Testis (tissue), 2 donors: ENCODE measurements at regions not wholly inside any gene's neighbourhood (a gene's known extent, or its start where the extent isn't known, plus 50 kb on each side); places are given as distances from the start of the nearest gene placed in this dataset.

Experiments used
- DNase-seq: peaks from one replicate; pipeline ENCODE4 v3.0.0-alpha.2; 2019
- H3K27ac ChIP-seq, 2 donors: fragments of 200-600 bp; sonication (generic); one replicate each; pipeline ENCODE4 v1.5.1; 2019
- H3K27me3 ChIP-seq: fragments of 200-600 bp; sonication (generic); one replicate; pipeline ENCODE4 v1.5.1; 2019
- H3K36me3 ChIP-seq: fragments of 200-600 bp; sonication (generic); one replicate; pipeline ENCODE4 v1.5.1; 2017; ENCODE audit warnings: low read depth; ENCODE audit errors: missing control alignments
- H3K4me1 ChIP-seq: fragments of 200-600 bp; sonication (generic); one replicate; pipeline ENCODE4 v1.5.1; 2019
- H3K4me3 ChIP-seq, 2 donors: fragments of 200-600 bp; sonication (generic); one replicate each; pipeline ENCODE4 v1.5.1; 2017 to 2019
- H3K9me3 ChIP-seq: fragments of 200-600 bp; sonication (generic); one replicate; pipeline ENCODE4 v1.5.1; 2017
- CTCF ChIP-seq, 3 experiments: fragments of 450-650 bp in 2 of 3; fragments of 200-600 bp in 1 of 3; sonication (generic) in 1 of 3; IDR thresholded peaks; one replicate each; pipeline ENCODE4 v1.5.1; 2016 to 2019; ENCODE audit warnings: antibody characterized with exemption in 3 of 3, mild to moderate bottlenecking in 2 of 3, moderate library complexity in 1 of 3
- POLR2A ChIP-seq: fragments of 450-650 bp; IDR thresholded peaks from one replicate; pipeline ENCODE4 v1.6.1; 2017; ENCODE audit warnings: antibody characterized with exemption, mild to moderate bottlenecking, moderate library complexity
- WGBS, 2 donors: methylation state at CpG; one replicate each; pipeline ENCODE4 v1.1.5; 2018; 5-methylcytosine and 5-hydroxymethylcytosine counted together
- intact Hi-C: fragments of 100-400 bp; cut with DNase I; formaldehyde crosslinking; loops from one replicate; pipeline ENCODE4 v1.15.1; 2023; ENCODE audit warnings: low total_unique reads

- no peaks in the 10 kb centered on the region for H3K4me1 ChIP-seq
- TF ChIP-seq POLR2A (no peak), CTCF (IDR thresholded peaks at IDR 0.05) (no peak)
- no peak overlapping the region for H3K27ac ChIP-seq
- H3K36me3 ChIP-seq = no peaks in the 10 kb centered on the region
- H3K4me3 ChIP-seq = no peak overlapping the region
- no peak for DNase-seq
- no peaks in the 10 kb centered on the region for H3K27me3 ChIP-seq
- 71 to 73% methylated on average over 1 of the region's 1 CpG for WGBS, 2 donors
- intact Hi-C loops = no loop called here
- H3K9me3 ChIP-seq = no peaks in the 10 kb centered on the region
These were observed 1098.9 kb upstream of the CHAC2 start for GRCh38 chr2:52668724-52669123.

- 77 to 80% methylated on average over 3 of the region's 3 CpGs for WGBS, 2 donors
- no peak overlapping the region for H3K4me3 ChIP-seq
- no peak for DNase-seq
These were observed 1108.1 kb upstream of the CHAC2 start for GRCh38 chr2:52659546-52659945.

GRCh38 chr2:52658598-52658997 lies 1109.0 kb upstream of the CHAC2 start:
- TF ChIP-seq POLR2A = no peak
- no peak for TF ChIP-seq CTCF (IDR thresholded peaks at IDR 0.05)
- 23 to 27% methylated on average over 1 of the region's 1 CpG for WGBS, 2 donors
- H3K36me3 ChIP-seq = no peaks in the 10 kb centered on the region
- DNase-seq = no peak
- no peaks in the 10 kb centered on the region for H3K9me3 ChIP-seq
- intact Hi-C loops = no loop called here
- H3K27me3 ChIP-seq = no peaks in the 10 kb centered on the region
- H3K4me3 ChIP-seq = no peak overlapping the region
- H3K27ac ChIP-seq = no peak overlapping the region
- no peaks in the 10 kb centered on the region for H3K4me1 ChIP-seq

More at GRCh38 chr2:52659546-52659945, 1108.1 kb upstream of the CHAC2 start:
- H3K27me3 ChIP-seq = no peaks in the 10 kb centered on the region
- H3K36me3 ChIP-seq = no peaks in the 10 kb centered on the region
- H3K9me3 ChIP-seq = no peaks in the 10 kb centered on the region
- TF ChIP-seq CTCF (IDR thresholded peaks at IDR 0.05) (no peak), POLR2A (no peak)
- H3K27ac ChIP-seq = no peak overlapping the region
- intact Hi-C loops = no loop called here
- H3K4me1 ChIP-seq = no peaks in the 10 kb centered on the region

GRCh38 chr2:52639692-52640091 lies 1127.9 kb upstream of the CHAC2 start:
- H3K4me3 ChIP-seq = no peak overlapping the region
- H3K27ac ChIP-seq = no peak overlapping the region
- intact Hi-C loops = no loop called here
- H3K27me3 ChIP-seq = no peaks in the 10 kb centered on the region
- TF ChIP-seq POLR2A (no peak), CTCF (IDR thresholded peaks at IDR 0.05) (no peak)
- no peaks in the 10 kb centered on the region for H3K9me3 ChIP-seq
- WGBS, 2 donors = 94% methylated on average over 2 of the region's 2 CpGs
- no peaks in the 10 kb centered on the region for H3K36me3 ChIP-seq
- DNase-seq = no peak
- no peaks in the 10 kb centered on the region for H3K4me1 ChIP-seq

GRCh38 chr2:52632543-52632942 lies 1135.1 kb upstream of the CHAC2 start:
- Histone ChIP-seq H3K36me3 (no peaks in the 10 kb centered on the region), H3K4me3 (no peak overlapping the region), H3K9me3 (no peaks in the 10 kb centered on the region), H3K27ac (no peak overlapping the region), H3K4me1 (no peaks in the 10 kb centered on the region), H3K27me3 (no peaks in the 10 kb centered on the region)
- TF ChIP-seq CTCF (IDR thresholded peaks at IDR 0.05) = no peak
- no peak for TF ChIP-seq POLR2A
- WGBS, 2 donors = 88 to 90% methylated on average over 6 of the region's 6 CpGs
- intact Hi-C loops = no loop called here
- no peak for DNase-seq
